ENCODE measurements at regions not wholly inside any gene's neighbourhood (a gene's known extent, or its start where the extent isn't known, plus 50 kb on each side); places are given as distances from the start of the nearest gene placed in this dataset.
A peak's percentile ranks its signal among the peaks of the same experiment; 100 is the strongest.
"Not testable (repeated sequence)": the region's sequence is repeated elsewhere in the genome, so short reads cannot be mapped to it uniquely, and the experiment has no call there.

DNA sequence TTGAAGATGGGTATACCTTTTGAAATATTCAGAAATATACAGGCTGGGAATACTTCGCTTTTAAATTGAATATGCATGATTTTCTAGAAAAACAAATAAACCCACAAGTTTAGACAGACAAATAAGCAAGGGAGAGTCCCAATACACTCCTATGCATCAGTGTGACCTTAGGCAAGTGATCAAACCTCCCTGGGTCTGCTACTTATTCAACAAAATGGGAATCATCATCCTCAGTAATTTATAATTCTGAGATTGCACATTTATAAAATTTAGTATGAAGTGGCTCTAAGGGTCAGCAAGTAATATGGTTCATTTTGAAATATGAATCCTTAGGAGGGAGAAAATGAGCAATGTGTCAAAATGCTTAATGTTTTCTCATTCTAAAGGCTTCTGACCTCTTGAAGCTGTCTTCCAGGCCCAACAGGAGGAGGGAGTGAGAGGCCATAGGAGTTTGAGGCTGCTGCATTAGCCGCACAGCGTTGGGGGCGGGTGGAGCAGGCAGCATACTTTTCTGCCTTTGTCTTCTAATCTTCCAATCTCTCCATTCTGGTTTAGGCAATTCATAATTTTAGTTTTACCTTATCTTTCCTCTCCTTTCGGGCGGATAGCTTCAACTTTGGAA, 155.1 kb downstream of the TRIB2 start:
- DNase-seq (ENCODE audit: low read depth, low spot score) = no peak

- no peak for DNase-seq (ENCODE audit: low read depth, low spot score)
Observed at GRCh38 chr2:12877761-12878160, 161.0 kb downstream of the TRIB2 start.

DNA sequence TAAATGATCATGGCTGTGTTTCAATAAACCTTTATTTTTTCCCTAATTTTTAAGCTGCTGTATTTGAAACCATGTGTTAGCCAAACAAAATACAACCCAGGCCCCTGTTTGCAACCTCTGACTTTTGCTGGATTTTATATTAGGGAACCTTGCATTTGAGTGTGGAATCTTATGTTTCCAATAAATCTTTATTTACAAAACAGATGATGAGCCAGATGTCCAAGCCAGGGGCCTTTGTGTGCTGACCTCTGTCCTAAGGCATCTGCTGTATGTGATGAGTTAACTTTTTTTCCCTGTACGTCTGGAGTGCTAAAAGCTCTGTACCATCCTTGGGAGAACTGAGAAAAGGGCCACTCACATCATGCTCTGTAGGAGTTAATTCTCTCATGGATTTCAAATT, 162.9 kb downstream of the TRIB2 start:
- no peak for DNase-seq (ENCODE audit: low read depth, low spot score)

DNA sequence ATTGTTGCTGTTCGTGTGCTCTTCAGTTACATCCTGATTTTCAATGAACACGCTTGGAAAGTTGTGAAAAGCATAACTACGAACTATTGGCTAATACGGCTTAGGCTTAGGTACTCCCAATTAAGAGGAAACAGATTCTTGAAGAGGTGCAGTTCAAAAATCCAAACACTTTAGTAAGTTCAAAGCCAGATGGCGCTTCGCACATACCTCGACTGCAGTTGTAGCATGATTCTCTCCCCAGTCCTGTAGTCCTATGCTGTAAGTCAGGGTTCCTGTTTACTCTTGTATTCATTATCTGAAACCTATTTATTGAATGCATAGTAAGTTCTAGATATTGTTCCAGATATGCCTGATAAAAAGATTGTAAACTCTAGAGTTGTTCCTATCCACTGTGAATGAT, 165.2 kb downstream of the TRIB2 start:
- no peak for DNase-seq (ENCODE audit: low read depth, low spot score)

DNA sequence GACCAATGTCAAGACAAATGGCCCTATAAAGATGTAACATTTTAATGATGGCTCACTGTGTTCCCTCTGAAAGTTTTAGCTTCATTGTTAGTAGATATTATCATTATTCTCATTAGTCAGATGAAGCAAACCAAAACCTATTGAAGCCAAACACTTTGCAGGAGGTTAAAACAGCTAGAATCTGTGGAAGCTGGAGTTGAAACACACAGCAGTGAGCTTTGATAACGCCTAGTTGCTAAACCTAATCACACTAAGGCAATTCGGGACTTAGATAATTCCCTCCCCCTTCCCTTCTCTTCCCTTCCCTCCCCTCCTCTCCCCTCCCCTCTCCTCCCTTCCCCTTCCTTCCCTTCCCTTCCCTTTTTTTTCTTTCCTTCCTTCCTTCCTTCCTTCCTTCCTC, 165.7 kb downstream of the TRIB2 start:
- no peak for DNase-seq (ENCODE audit: low read depth, low spot score)

- no peak for DNase-seq (ENCODE audit: low read depth, low spot score)
Observed at GRCh38 chr2:12883906-12884305, 167.2 kb downstream of the TRIB2 start.

DNA sequence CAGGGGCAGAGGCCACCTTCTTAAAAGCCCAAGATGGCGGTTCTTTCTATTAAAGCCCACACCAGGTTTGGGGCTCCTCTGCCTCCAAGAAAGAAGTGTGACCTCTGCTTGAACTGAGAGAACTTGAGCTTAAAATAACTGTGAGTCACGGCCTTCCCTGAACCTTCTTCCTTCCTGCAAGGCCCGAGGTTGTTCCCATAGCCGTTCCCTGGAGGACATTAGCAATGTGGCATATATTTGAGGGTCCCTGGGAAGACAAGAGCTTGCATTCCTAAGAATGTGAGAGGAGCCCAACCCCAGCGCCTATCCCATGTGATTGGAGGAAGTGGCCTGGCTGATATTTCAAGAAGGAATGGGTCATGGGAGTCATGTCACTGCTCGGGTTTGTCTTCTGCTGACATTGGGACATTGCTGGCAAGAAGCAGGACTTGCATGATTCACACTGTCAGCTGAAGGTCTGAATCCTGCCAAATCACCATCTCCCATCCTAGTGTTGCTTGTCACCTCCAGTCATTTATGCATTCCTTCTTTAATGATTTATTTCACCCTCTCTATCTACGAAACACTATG, 168.1 kb downstream of the TRIB2 start:
- peak; percentile 29 for DNase-seq (ENCODE audit: low read depth, low spot score)

DNA sequence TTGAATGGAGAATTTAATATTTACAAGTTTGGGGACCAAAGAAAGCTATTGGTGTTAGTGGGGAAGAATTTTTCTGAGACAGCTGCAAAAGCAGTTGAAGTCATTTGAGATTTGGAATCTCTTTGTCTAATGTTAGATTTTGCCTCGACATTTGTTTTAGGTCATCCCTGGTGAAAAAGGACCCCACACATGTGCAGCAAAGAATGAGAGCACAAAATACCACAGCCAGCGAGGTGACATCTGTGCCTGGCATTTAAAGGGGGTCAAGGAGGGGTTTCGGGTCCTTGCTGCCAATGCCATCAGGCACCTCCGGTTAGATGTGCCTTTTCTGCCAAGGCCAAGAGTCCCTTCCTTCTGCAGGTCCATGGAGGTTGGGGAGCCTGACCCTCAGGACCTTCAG, 173.3 kb downstream of the TRIB2 start:
- DNase-seq (ENCODE audit: low read depth, low spot score) = no peak

GRCh38 chr2:12890481-12890991, 173.8 kb downstream of the TRIB2 start:
- no peak for DNase-seq (ENCODE audit: low read depth, low spot score)

DNA sequence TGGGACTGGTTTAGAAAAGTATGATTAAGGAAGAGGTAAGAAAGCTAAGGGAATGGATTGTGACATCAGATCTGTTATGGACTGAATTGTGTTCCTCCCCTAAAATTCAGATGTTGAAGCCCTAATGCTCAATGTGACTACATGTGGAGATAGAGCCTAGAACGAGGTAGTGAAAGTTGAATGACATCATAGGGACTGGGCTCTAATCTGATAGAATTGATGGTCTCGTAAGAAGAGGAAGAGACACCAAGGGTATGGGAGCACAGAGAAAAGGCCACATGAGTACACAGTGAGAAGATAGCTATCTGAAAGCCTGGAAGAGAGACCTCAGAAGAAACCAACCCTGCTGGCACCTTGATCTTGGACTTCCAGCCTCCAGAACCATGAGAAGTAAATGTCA, 178.3 kb downstream of the TRIB2 start:
- no peak for DNase-seq (ENCODE audit: low read depth, low spot score)

DNA sequence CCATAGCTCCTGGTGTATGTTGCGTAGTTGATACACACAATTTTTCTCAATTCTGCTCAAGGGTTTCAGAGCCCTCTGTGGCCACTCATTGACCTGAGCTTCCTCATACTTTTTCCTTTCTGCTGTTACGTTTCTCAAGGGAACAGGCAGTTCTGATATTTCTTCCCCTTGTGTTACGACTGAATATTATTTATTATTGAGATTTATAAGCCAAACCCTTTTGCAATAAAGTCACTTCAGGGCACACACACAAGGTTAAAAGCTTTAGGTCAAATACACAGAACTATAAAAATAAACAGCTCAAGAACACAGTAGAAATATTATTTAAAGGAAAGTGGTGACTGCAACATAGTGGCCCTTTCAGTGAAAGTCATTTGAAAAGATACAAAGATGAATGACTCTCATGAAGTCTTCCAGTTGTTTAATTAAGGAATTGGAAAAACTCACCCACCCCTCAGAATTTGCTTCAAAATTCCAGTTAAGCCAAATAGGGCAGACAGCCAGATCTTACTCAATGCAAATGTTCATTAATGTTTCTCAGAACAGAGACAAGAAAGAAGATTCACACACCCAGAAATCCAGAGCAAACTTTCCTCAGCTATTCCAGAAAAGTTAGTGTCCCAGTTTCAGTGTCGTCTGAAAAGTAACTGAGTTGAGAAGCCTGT, 179.7 kb downstream of the TRIB2 start:
- no peak for DNase-seq (ENCODE audit: low read depth, low spot score)

DNA sequence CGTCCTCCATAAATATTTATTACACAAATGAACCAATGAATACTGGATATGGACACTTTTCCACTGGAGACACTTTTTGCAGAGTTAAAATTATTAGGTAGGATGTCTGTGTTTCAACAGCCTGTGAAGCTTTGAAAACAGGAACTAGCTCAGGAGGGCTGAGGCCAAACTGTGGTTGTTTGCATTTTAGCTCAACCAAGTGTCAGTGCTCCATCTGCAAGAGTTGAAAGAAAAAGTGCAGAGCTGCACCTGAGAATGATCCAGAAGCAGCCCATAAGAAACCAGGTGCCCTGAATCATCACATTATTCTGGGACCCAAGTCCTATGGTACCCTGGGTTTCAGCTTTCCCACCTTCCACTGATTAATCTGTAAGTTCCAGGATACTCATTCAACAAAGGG, 180.4 kb downstream of the TRIB2 start:
- no peak for DNase-seq (ENCODE audit: low read depth, low spot score)

GRCh38 chr2:12903272-12903671, 186.5 kb downstream of the TRIB2 start:
- DNase-seq (ENCODE audit: low read depth, low spot score) = no peak

DNA sequence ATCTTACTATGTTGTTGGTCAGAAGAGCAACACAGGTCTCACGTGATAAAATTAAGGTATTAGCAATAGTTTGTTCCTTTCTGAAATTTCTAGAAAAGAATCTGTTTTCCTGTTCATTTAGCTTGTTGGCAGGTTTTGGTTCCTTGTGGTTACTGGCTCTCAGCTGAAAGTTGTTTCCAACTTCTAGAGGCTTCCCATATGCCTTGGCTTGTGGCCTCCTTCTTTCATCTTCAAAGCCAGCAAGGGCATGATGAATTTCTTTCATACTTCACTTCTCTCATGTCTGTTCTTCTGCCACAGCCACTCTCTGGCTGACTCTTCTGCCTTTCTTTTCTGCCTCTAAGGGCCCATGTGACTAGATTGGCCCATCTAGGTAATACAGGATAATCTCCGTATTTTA, 193.7 kb downstream of the TRIB2 start:
- DNase-seq (ENCODE audit: low read depth, low spot score) = no peak

GRCh38 chr2:12915787-12916186, 199.1 kb downstream of the TRIB2 start:
- DNase-seq (ENCODE audit: low read depth, low spot score) = no peak

DNA sequence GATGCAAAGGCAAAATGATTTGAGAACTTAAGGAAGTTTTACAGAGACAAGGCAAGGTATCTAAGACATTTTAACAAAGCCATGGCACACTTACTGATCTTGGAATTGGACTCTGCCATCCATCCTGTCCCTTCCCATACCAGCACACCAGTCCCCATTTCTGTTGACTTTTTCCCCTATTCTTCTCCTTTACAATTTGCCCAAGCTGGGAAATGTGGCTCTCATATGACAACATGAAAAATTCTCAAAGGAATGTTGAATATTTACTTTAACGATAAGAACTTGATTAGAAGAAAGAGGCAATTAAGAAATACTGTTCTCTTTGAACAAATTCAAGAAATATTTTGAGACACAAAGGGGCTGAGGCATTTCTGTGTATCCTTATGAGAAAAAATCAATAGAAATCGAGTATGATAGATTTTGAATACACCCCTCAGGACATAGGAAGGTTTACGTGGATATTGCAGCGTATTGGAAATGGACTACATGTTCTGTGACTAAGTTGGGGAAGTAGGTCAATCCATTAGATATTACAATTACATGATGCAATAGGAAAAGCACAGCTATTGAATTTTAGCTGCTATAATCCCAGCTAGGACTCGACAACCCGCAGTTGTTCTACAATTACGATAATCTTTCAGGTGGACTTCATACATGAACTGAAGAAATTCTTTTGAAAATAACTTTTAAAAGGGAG, 201.6 kb downstream of the TRIB2 start:
- DNase-seq (ENCODE audit: low read depth, low spot score) = no peak

- DNase-seq (ENCODE audit: low read depth, low spot score) = no peak
Observed at GRCh38 chr2:12918835-12919445, 202.2 kb downstream of the TRIB2 start.

DNA sequence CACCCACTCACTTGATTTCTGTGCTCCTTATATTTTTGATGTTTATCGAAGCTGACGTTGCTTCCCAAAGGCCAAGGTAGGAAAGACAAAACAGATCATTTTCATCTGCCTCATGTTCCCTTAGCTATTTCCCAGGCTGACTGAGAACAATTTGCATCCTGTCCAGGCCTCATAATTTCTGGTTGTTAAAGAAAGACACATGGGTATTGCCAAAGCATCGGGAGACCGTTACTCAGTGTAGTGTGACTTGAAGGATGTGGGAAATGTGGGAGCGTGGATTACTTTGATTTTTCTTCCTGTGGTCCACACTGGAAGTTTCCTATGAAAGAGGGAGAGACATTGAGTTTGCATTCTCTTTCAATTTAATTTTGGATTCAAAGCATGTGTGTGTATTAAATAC, 204.6 kb downstream of the TRIB2 start:
- no peak for DNase-seq (ENCODE audit: low read depth, low spot score)

- peak; percentile 54 for DNase-seq (ENCODE audit: low read depth, low spot score)
Observed at GRCh38 chr2:12923907-12924610, 207.3 kb downstream of the TRIB2 start.

- DNase-seq (ENCODE audit: low read depth, low spot score) = not testable (repeated sequence)
Observed at GRCh38 chr2:12926641-12927040, 209.9 kb downstream of the TRIB2 start.

DNA sequence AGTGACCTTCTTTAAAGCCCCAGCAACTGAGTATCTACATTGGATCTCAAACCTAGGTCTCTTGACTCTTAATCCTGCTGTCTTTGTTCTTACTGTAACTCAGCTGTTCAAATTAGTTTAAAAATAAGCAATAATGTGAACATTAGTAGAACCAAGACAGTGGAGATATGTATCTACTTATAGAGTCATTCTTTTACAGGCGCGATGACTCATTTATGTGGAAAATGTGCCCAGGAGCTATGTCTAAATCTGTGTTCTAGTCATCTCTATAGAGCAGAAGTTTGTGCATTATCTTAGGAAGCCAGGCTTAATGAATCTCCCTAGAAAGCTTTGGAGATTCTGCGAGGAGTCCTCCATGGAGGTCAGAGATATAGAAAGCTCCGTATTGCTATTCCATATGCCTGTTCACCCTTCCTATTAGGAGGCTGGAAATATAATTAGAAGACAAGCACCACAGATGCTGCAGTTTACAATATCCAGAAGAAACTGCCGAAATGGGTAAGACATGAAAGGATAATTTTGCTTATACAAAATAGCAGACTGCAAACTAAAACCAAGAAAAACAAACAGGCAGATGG, 211.6 kb downstream of the TRIB2 start:
- DNase-seq (ENCODE audit: low read depth, low spot score) = no peak

Data from pulmonary artery endothelial cell (primary cell).